Thymus (tissue), 11 donors: ENCODE measurements at regions not wholly inside any gene's neighbourhood (a gene's known extent, or its start where the extent isn't known, plus 50 kb on each side); places are given as distances from the start of the nearest gene placed in this dataset.

Source experiments
- DNase-seq, 9 donors: peaks; one replicate each; pipeline ENCODE4 v3.0.0-alpha.2; 2013; ENCODE audit warnings: low spot score in 9 of 9, low read depth in 6 of 9, missing footprints in 1 of 9
- H3K27ac ChIP-seq, 2 donors: one replicate each; pipeline ENCODE4 v1.5.1; 2013; ENCODE audit warnings: control low read depth in 1 of 2, low read depth in 1 of 2, low read length in 1 of 2, mild to moderate bottlenecking in 1 of 2, moderate library complexity in 1 of 2
- H3K27me3 ChIP-seq, 2 donors: one replicate each; pipeline ENCODE4 v1.5.1; 2013; ENCODE audit warnings: low read length in 1 of 2; ENCODE audit not compliant: control insufficient read depth in 2 of 2, insufficient read depth in 1 of 2
- H3K36me3 ChIP-seq, 2 donors: one replicate each; pipeline ENCODE4 v1.5.1; 2013; ENCODE audit warnings: low read length in 1 of 2, mild to moderate bottlenecking in 1 of 2, moderate library complexity in 1 of 2; ENCODE audit not compliant: control insufficient read depth in 2 of 2, insufficient read depth in 2 of 2
- H3K4me1 ChIP-seq, 2 donors: one replicate each; pipeline ENCODE4 v1.5.1; 2013; ENCODE audit warnings: low read length in 2 of 2; ENCODE audit not compliant: control insufficient read depth in 2 of 2, insufficient read depth in 2 of 2
- H3K4me3 ChIP-seq, 2 donors: one replicate each; pipeline ENCODE4 v1.5.1; 2013; ENCODE audit warnings: low read length in 2 of 2, control low read depth in 1 of 2, mild to moderate bottlenecking in 1 of 2
- H3K9me3 ChIP-seq, 2 donors: one replicate each; pipeline ENCODE4 v1.5.1; 2013; ENCODE audit warnings: low read length in 1 of 2, mild to moderate bottlenecking in 1 of 2; ENCODE audit not compliant: control insufficient read depth in 2 of 2, insufficient read depth in 1 of 2
- WGBS: extraction: QIAGEN DNeasy Blood & Tissue Kit; methylation state at CpG from one replicate; pipeline ENCODE4 v1.1.7; 2013; 5-methylcytosine and 5-hydroxymethylcytosine counted together
- donor health status: healthy.

DNA sequence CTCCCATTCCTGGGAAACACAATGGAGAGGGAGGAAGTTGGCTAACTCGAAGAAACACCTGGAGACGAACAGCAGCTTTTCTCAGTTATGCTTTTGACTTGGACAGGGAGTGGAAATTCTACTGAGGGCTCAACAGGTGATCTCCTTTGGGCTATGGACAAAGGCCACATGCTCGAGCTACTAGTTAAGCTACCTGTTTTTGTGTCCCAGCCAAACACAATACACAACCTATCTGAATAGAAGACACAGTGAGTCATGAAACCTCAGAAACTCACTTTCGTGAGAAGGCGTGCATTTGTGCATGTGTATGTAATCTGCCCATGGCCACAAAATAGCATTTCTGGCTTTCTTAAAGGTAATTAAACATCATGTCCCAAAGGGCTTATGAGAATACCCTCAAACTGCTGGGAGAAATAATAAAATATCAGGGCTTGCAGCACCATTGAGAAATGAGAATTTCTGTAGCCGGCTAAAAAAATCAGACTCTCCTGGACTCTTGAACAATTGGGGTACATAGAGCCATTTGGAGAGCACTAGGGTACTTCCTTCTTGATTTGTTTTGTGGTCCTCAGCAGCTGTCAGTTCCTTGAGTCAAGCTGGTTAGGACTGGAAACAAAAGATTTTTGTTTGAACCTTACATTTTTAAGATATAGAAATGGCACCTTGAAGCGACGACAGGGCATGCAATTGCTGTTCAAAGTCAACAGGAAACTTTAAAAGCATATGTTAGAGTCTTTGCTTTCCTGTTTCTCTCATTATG is 85.5 kb upstream of the PTHLH start:
- Histone ChIP-seq H3K27ac (no peak overlapping the region), H3K4me3 (no peak overlapping the region), H3K4me1 (no peaks in the 10 kb centered on the region), H3K27me3 (no peaks in the 10 kb centered on the region), H3K9me3 (no peaks in the 10 kb centered on the region), H3K36me3 (no peaks in the 10 kb centered on the region)
- WGBS, result 75% methylated on average over 8 of the region's 8 CpGs
- peak in 1 of 9 donors; percentile 15 for DNase-seq

GRCh38 chr12:28059220-28059619 is 86.7 kb upstream of the PTHLH start:
- Histone ChIP-seq H3K4me3 (no peak overlapping the region), H3K27ac (no peak overlapping the region), H3K36me3 (no peaks in the 10 kb centered on the region), H3K4me1 (no peaks in the 10 kb centered on the region), H3K9me3 (no peaks in the 10 kb centered on the region), H3K27me3 (no peaks in the 10 kb centered on the region)
- DNase-seq, result no peak
- 91% methylated on average over 1 of the region's 1 CpG for WGBS

- no peaks in the 10 kb centered on the region for H3K27me3 ChIP-seq
- no peak for DNase-seq
- WGBS, result 95% methylated on average over 2 of the region's 2 CpGs
- H3K4me1 ChIP-seq, result no peaks in the 10 kb centered on the region
- no peaks in the 10 kb centered on the region for H3K36me3 ChIP-seq
- no peak overlapping the region for H3K4me3 ChIP-seq
- no peaks in the 10 kb centered on the region for H3K9me3 ChIP-seq
- H3K27ac ChIP-seq, result no peak overlapping the region
Observed at GRCh38 chr12:28059668-28060067, 87.1 kb upstream of the PTHLH start.

DNA sequence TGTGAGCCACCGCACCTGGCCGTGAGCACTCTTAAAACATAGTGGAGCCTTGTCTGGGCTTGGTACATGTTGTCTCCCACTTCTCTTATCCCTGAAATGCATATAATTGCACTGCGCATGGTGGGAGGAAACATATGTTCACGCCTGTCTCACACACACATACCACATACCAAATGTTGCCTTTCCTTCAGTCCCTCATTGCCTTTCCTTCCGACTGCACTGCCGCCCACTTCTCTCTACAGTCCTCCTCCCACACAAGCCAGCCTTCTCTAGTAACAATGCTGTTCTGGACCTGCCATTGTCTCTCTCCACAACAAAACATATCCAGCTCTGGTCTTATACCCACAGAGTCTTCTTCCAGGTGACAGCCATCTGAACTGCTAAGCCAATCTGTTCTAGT is 88.3 kb upstream of the PTHLH start:
- no peaks in the 10 kb centered on the region for H3K4me1 ChIP-seq
- DNase-seq, result no peak
- H3K36me3 ChIP-seq, result no peaks in the 10 kb centered on the region
- 97% methylated on average over 6 of the region's 6 CpGs for WGBS
- H3K27ac ChIP-seq, result no peak overlapping the region
- H3K27me3 ChIP-seq, result no peaks in the 10 kb centered on the region
- no peak overlapping the region for H3K4me3 ChIP-seq
- H3K9me3 ChIP-seq, result no peaks in the 10 kb centered on the region

GRCh38 chr12:28063355-28063880 is 90.9 kb upstream of the PTHLH start:
- no peak for DNase-seq
- no peaks in the 10 kb centered on the region for H3K9me3 ChIP-seq
- no peaks in the 10 kb centered on the region for H3K36me3 ChIP-seq
- H3K4me1 ChIP-seq, result no peaks in the 10 kb centered on the region
- no peak overlapping the region for H3K4me3 ChIP-seq
- no peak overlapping the region for H3K27ac ChIP-seq
- WGBS, result 95% methylated on average over 2 of the region's 2 CpGs
- H3K27me3 ChIP-seq, result no peaks in the 10 kb centered on the region

GRCh38 chr12:28065374-28065773 is 92.8 kb upstream of the PTHLH start:
- no peaks in the 10 kb centered on the region for H3K9me3 ChIP-seq
- H3K36me3 ChIP-seq, result no peaks in the 10 kb centered on the region
- WGBS, result 98% methylated on average over 2 of the region's 2 CpGs
- no peaks in the 10 kb centered on the region for H3K27me3 ChIP-seq
- no peak for DNase-seq
- no peak overlapping the region for H3K4me3 ChIP-seq
- no peaks in the 10 kb centered on the region for H3K4me1 ChIP-seq
- no peak overlapping the region for H3K27ac ChIP-seq

DNA sequence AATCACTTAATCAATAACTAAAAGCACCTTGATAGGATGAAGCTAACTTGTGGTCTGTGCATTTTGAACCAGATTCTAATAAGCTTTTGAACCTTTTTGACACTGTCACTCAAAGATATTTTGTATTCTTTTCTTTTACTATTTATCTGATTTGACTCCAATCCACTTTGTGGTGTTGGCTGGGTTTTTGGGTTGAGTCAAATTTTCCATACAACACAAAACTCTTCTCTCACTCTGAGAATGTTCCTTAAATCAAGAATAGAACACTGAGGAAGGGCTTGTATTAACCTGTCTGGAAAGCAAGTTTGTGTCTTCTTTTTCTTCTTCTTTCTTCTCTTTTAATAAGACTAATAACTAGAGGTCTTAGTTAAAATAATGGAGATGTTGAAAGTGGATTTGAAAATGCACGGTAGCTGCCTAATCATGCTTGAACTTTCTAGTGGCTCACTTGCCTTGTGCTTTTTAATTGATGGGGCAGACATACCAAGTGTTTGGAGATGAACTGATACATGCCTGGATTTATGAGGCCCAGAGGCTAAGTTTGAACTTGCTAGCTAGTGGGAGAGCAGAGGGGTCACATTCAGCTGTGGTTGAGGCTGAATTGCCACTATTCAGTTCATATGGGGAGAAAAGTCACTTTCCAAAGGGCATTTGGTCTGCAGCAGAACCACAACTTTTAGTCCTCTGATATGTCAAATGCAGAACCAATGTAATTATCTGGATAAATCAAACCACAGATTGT is 93.5 kb upstream of the PTHLH start:
- Histone ChIP-seq H3K27ac (no peak overlapping the region), H3K9me3 (no peaks in the 10 kb centered on the region), H3K4me3 (no peak overlapping the region), H3K27me3 (no peaks in the 10 kb centered on the region), H3K4me1 (no peaks in the 10 kb centered on the region), H3K36me3 (no peaks in the 10 kb centered on the region)
- no peak for DNase-seq
- 97% methylated on average over 1 of the region's 1 CpG for WGBS

GRCh38 chr12:28066879-28067278 is 94.3 kb upstream of the PTHLH start:
- no peaks in the 10 kb centered on the region for H3K4me1 ChIP-seq
- H3K36me3 ChIP-seq, result no peaks in the 10 kb centered on the region
- 97% methylated on average over 1 of the region's 1 CpG for WGBS
- H3K27ac ChIP-seq, result no peak overlapping the region
- no peaks in the 10 kb centered on the region for H3K27me3 ChIP-seq
- no peak for DNase-seq
- H3K9me3 ChIP-seq, result no peaks in the 10 kb centered on the region
- H3K4me3 ChIP-seq, result no peak overlapping the region

GRCh38 chr12:28068467-28068866 is 95.9 kb upstream of the PTHLH start:
- no peaks in the 10 kb centered on the region for H3K27me3 ChIP-seq
- no peaks in the 10 kb centered on the region for H3K9me3 ChIP-seq
- no peak overlapping the region for H3K27ac ChIP-seq
- no peaks in the 10 kb centered on the region for H3K4me1 ChIP-seq
- no peak for DNase-seq
- H3K4me3 ChIP-seq, result no peak overlapping the region
- no peaks in the 10 kb centered on the region for H3K36me3 ChIP-seq
